Sciatic nerve (tissue), 2 donors: ENCODE measurements at regions not wholly inside any gene's neighbourhood (a gene's known extent, or its start where the extent isn't known, plus 50 kb on each side); places are given as distances from the start of the nearest gene placed in this dataset.
"Not testable (repeated sequence)": the region's sequence is repeated elsewhere in the genome, so short reads cannot be mapped to it uniquely, and the experiment has no call there.

Experiments used
- ATAC-seq: fragments of 200-7000 bp; cut with Tn5 transposase; one replicate; pipeline ENCODE4 v1.9.1; 2020; ENCODE audit warnings: mild to moderate bottlenecking, moderate library complexity
- DNase-seq: peaks from one replicate; pipeline ENCODE4 v3.0.0-alpha.2; 2020; ENCODE audit warnings: low spot score
- intact Hi-C: fragments of 100-400 bp; cut with DNase I; formaldehyde crosslinking; loops from one replicate; pipeline ENCODE4 v1.14.2; 2022
- donor health status: DM: no; HTN: no; CAD: no.
- donor health status: DM: no; HTN: no; CAD: no.

DNA sequence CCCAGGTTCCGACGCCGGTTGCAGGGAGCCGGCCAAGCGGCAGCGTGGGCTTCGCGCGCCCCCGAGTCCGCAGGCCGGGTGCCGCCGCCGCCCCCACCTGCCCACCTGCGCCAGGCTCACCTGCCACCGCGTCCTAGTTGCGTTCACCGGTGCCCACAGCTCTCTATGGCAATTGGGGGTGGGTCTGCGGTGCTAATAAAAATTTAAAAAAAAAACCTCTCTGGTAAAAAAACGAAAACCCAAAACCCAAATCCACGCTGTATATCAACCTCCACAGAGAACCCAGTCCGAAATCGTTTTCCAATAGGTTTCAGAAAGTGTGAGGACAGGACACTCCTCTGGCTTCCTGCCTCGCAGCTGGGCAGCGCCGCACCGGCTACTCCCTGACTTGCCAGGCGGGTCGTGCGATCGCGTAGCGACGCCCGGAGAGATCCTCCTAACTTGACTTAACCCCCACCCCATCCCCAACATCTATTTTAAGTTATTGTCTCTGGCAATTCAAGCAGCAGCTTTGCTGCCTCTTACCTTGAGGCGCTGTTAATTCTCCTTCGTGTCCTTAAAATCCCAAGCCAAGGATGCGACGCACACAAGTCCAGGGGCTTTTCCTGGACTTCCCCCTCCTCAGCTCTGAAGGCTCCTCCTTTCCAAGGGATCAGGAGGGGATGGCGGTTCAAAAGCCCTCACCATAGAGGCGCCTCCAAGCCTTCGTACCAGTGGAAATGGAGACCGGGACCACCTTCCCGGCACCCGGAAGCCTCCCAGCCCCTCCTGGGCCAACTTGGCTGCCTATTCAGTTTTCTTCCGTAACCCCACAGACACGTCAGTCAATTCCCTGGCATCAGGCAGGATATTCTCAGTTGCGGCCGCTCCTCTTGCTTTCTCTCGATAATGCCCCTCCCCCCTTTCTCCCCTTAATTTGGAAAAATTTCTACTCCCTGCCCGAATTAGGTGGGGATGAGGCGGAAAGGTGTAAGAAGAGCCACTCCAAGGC is 1639.4 kb upstream of the C9orf72 start:
- ATAC-seq (peak; percentile 23), DNase-seq (no peak)

DNA sequence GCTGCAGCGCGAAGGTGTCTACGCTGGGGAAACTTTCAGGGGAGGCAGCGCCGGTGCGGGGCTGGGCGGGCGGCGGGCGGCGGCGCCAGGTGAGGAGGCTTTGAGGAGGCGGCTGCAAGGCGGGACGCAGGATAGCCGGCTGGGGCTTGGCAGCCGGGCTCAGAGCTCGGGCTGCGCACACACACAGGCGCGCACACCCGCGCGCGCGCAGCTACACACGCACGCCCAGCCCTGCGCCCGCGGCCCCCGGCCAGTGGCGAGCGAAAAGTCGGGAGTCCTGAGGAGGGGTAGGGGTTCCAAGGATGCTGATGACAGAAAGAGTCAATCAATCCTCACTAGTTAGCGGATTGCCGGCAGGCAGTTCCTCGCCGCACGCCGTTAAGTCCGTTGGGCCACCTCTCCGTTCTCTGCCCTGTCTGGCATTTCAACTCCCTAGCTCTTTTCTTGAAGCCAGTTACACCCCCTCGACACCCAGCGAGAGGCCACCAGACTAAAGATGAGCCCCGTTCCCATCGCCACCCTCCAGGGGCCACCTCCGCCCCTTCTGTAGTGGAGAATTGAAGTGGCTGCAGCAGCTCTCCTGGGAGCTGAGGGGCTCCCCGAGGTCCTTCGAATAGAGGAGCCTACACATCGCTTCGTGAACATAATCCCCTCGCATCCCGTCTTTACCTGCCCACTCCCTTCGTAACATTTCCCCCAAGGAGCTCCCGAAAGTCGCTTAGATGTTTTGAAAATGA is 1640.3 kb upstream of the C9orf72 start, which contains the start of gene LINGO2:
Gene LINGO2, minus strand, starts transcription at position 185 of the 737 bp plus-strand sequence.
- intact Hi-C loops: no loop called here
- DNase-seq: no peak
- ATAC-seq: no peak

More for the DNA sequence above, 1639.4 kb upstream of the C9orf72 start:
- intact Hi-C loops: no loop called here

DNA sequence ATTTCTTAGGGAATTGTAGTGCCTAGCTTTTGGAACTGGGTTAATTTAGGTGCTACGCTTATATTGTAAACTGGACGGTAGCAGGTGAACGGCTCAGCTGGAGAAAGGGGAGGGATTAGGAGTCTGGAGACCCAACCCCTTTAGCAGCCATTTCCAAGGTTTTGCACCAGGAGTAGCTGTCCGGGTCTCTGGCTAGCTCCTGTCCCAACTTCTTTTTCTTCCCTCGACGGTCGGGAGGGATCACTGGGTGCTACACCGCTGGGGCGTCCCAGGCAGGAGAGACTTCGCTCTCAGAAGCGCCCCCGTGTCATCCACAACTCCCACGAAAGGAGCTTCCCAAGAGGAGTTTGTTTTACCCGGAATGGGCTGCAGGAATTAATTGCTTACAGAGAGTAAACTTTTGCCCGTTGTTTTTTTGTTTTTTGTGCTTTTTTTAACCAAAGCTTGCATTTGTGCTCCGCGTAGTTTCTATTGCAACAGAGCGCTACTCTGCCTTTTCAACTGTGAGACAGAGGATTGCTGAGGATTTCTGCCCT is 1640.9 kb upstream of the C9orf72 start:
- DNase-seq (no peak), ATAC-seq (no peak)
- intact Hi-C loops: no loop called here

DNA sequence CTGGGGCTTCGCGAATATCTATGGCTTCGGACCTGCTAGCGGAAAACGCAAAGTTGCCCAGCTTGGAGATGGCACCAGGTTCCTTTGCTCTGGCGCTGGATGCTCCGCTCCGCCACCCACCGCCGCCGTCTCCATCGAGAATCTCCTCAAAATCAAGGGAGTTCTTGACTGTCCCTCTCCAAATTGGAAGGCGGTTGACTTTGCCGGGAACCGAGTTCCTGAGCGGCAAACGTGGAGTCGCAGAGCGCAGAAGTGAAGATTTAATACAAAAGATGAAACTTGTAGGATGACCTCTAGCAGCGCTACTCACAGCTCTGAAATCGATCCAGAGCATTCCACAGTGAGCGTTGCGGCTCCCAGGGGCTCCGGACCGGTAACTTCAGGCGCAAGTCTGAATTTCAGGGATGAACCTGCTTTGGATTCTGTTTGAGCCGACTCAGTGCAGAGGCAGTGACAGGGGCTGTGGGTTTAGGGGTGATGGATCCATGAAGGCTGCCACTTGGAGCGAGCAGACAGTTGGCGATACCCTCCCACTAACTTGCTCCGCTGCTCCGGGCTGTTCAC is 1641.5 kb upstream of the C9orf72 start:
- DNase-seq (no peak), ATAC-seq (no peak)
- intact Hi-C loops: no loop called here

DNA sequence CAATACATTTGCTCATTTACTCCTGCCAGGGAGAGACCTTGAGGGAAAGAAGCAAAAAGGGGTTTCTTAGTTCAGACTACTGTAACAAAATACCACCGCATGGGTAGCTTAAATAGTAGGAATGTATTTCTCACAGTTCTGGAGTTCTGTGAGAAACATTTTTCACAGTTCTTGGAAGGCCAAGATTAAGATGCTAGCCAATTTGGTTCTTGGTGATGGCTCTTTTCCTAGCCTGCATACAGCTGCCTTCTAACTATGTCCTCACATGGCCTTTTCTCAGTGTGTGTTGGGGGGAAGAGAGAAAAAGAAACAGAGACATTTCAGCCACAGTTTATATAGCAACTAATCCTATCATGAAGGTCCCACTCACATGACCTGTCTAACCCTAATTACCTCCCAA is 1644.7 kb upstream of the C9orf72 start:
- DNase-seq (no peak), ATAC-seq (no peak)
- intact Hi-C loops: no loop called here

DNA sequence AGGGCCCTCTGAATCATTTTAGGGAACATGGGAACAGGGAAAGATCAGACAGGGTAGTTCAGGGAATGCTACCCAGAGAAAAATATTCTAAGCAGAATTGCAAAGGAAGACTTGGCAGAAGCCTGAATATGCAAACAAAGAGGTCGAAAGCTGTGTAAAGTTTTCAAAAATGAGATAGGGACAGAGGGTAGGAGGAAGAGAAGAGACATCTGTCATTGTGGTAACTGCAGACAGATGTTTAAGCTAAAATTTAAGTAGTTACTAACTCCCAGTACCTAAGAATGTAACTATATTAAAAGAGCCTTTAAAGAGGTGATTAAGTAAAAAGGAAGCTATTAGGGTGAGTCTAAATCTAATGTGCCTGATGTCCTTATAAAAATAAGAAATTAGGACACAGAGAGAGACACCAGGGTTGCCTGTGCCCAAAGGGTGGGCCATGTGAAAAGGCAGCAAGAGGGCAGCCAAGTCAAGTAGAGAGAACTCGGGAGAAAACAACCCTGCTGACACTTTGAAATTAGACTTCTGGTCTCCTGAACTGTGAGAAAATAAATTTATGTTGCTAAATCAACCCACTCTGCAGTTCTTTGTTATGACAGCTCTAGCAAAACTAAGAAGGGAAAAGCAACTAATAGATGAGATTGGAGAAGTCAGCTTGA is 1647.4 kb upstream of the C9orf72 start:
- intact Hi-C loops: no loop called here
- no peak for ATAC-seq
- DNase-seq: no peak

DNA sequence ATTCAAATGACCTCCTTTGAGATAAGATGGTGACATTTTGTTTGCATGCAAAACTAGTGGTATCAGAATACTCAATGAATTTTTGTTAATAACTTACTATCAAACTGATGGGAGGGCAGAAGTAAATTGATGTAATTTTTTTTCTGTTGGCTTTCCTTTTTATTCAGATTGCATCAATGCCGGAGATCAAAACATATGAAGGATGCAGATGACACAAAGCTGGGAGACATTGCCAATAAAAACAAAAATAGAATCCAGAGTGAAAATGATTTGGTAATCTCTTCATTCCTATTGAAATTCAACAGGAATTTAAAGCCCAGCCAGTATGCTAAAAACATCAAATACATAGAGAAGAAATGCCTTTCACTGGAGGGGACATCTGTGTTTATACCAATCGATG is 1655.3 kb upstream of the C9orf72 start:
- ATAC-seq: no peak
- DNase-seq: no peak
- intact Hi-C loops: no loop called here

DNA sequence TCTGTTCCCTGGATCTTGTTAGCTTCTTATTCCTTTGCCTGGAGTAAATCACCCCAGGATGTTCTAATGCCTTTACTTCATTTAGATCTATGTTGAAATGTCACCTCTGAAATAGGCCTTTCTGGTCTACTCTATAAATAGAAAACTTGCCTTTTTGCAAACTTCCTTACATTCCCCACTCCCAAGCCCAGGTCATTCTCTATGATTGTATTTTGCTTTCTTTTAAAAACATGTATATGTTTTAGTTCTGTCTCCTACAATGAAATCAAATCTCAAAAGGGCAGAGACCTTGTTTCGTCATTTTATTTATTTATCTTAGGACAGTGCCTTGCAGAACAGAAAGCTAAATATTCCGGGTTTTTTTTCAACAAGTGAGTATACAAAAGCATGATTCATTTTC is 1657.7 kb upstream of the C9orf72 start:
- intact Hi-C loops: no loop called here
- DNase-seq (no peak), ATAC-seq (no peak)

DNA sequence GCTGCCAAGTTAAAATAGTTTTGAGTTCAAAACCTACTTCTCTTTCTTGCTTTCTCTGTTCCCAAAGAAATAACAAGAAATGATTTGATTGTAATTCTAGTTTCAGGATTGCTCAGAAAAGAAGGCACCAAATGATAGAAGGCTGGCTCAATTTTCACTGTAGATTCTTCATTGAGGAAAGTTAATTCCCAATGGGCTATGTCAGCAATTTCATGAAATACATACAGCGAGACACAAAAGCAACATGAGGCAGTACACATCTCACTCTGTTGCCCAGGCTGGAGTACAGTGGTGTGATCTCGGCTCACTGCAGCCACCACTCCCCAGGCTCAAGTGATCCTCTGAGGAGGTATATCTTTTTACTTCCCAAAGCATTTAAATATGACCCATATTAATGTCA is 1659.9 kb upstream of the C9orf72 start:
- ATAC-seq (no peak), DNase-seq (no peak)
- intact Hi-C loops: no loop called here

DNA sequence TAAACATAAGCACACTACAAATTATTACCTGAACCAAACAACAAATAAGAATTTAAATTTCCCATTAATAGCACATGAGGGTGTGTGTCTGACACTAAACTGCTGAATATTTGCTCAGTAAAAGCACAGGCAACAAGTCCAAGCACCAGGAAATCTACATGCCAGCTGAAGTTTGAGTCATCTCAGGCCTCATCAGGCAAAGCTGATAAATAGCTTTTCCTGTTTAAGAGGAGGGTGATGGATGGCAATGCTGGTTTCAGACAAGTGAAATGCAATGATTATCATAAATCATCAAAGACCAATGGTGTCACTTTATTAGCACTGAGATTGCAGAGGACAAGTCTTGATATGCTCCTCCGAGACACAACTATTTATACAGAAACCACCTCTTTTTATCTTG is 1668.0 kb upstream of the C9orf72 start:
- ATAC-seq (no peak), DNase-seq (no peak)
- intact Hi-C loops: no loop called here

DNA sequence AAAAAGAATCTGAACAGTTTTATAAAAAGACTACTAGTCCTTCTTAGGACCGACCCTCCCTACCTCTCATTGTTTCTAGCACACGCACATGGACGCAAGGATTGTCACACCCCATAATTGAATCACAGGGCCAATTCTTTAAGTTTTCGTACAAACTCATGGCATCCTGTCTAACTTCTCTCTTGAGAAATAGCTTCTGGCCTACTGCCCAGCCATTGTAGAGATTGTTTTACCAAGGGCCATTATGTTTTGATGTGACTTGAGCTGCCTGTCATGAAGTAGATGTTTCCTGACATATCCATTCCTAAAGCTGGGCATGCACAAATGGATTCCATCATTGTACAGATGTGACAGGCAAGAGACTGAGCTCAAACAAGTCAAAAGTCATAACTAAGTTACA is 1672.1 kb upstream of the C9orf72 start:
- intact Hi-C loops: no loop called here
- DNase-seq (no peak), ATAC-seq (no peak)

DNA sequence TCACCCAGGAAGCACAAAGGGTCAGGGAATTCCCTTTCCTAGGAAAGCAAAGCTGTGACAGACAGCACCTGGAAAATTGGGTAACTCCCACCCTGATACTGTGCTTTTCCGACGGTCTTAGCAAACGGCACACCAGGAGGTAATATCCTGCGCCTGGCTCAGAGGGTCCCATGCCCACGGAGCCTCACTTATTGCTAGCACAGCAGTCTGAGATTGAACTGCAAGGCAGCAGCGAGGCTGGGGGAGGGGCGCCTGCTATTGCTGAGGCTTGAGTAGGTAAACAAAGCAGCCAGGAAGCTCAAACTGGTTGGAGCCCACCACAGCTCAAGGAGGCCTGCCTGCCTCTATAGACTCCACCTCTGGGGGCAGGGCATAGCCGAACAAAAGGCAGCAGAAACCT is 1697.1 kb upstream of the C9orf72 start:
- intact Hi-C loops, ATAC-seq, DNase-seq: not testable (repeated sequence)

DNA sequence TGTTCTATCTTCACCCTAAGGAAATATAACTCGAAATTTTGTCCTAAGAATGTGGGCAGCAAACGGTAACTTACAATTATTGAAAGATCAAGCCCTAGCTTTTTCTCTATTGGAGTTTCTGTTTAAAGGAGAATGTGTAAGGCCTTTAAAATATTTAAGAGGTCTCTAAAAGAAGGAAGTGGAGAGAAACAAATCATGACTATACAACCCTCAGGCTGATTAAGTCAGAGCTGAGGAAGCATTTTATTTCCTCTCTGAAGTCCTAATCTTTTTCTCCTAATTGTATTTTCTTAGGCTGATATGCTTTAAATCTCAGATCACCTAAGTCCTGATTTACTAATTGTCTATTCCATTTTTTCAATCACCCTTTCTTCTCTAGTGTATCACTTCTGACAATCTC is 1708.8 kb upstream of the C9orf72 start:
- intact Hi-C loops: no loop called here
- DNase-seq: no peak
- no peak for ATAC-seq

DNA sequence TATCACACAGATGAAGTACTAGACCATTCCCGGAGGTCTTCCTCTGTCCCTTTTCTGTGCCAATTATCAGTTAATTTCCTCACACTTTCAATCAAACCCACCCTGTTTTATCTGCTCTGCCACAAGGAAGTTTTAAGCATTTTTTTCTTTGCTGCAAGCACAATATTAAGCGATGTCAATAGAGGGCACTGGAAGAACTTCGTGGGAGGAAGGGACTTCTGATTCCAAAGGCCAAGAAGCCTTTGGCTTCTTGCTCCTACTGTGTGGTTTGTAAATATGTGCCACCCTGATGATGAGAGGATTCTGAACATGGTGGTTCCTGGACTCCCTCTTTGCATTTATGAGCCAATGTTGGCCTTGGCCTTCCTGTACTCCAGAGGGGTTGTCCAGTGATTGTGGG is 1712.5 kb upstream of the C9orf72 start:
- ATAC-seq (no peak), DNase-seq (no peak)
- intact Hi-C loops: no loop called here

DNA sequence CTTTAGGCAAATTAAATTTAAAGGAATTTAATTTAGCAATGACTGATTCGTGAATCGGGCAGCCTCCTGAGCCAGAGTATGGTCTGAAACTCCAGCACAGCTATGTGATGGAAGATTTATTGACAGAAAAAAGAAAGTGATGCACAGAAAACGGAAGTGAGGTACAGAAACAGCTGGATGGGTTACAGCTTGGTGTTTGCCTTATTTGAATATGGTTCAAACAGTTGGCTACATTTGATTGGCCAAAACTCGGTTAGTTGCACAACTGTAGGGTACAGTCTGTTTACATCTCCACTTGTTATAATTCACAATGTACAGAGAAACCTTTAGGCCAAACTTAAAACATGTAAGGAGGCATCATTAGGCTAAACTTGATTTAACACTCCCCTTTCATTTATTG is 1716.1 kb upstream of the C9orf72 start:
- ATAC-seq (no peak), DNase-seq (no peak)
- intact Hi-C loops: no loop called here

DNA sequence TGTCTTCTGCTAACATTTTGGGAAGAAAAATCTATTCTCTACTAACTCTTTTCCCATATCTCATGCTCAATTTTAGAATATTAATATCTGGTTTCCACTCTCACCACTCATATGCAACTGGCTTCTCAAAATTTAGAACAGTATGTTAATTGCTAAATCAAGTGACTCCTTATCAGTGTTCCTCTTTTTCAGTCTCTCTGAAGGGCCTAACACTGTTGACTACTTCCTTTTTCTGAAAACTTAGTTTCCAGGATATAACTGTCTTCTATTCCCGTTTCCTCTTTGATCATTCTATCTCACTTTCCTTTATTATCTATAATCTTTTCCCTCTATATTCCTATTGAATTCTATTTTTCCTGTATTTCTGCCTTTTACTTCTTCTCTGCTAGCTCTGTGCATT is 1717.2 kb upstream of the C9orf72 start:
- DNase-seq (no peak), ATAC-seq (no peak)
- intact Hi-C loops: no loop called here

DNA sequence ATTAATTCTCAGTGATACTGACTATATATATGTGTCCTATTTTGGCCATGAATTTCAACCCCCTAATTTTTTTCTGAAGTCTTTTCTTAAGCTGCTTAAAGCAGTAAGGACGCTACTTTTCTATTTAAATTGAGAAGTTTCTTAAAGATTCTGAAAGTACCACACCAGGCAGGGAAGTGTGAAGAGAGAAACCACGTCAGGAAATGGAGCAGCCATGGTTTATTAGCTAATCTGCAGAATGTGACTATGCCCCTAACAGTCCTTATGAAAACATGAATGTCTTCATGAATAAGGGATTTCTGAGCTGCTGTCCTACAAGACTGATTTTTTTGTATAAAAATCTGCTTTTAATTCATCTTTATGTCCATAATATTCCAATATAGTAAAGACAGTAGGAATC is 1724.3 kb upstream of the C9orf72 start:
- DNase-seq: no peak
- no peak for ATAC-seq
- intact Hi-C loops: no loop called here

DNA sequence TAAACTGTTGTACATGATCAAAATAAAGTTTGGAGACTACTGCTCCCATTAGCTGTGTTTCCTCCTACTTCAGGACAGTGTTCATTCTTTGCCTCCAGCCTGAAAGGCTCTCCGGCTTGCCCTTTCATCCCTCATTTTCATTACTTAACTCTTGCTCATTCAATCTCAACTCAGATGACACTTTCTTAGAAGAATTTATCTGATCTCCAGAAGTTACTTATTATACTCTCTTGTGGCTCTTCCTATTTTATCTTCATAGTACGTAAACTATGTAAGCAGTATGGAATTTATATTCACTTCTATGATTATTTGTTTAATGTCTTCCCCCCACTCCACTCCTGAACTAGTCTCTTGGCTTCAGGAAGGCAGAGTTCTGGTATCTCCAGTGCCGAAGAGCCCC is 1737.9 kb upstream of the C9orf72 start:
- DNase-seq (no peak), ATAC-seq (no peak)
- intact Hi-C loops: no loop called here

DNA sequence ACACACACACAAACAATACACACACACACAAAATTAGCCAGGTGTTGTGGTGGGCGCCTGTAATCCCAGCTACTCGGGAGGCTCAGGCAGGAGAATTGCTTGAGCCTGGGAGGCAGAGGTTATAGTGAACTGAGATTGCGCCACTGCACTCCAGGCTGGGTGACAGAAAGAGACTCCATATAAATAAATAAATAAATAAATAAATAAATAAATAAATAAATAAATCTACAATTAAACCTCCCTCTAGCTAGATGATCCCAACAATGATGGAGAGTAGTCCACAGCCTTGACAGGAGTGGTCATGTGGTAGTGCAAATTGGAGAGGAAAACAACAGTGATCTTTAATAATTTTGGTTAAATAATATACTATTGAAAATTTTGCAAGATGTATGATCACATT is 1739.0 kb upstream of the C9orf72 start:
- DNase-seq (no peak), ATAC-seq (no peak)
- intact Hi-C loops: no loop called here
